Retinal pigment epithelial cell (primary cell): ENCODE measurements at regions not wholly inside any gene's neighbourhood (a gene's known extent, or its start where the extent isn't known, plus 50 kb on each side); places are given as distances from the start of the nearest gene placed in this dataset.

ENCODE experiments used
- DNase-seq: peaks from one replicate; pipeline ENCODE4 v3.0.0-alpha.2; 2010; ENCODE audit warnings: low read depth
- H3K4me3 ChIP-seq: 2 replicates; pipeline ENCODE4 v1.5.1; 2011; ENCODE audit warnings: mild to moderate bottlenecking, low read length, control low read depth, moderate library complexity
- CTCF ChIP-seq: conservative IDR thresholded peaks from 2 replicates; pipeline ENCODE4 v1.5.1; 2011; ENCODE audit warnings: low read depth, low read length, control low read depth, inconsistent platforms

GRCh38 chr7:70925411-70926115 lies 206.4 kb upstream of the GALNT17 start:
- no peak overlapping the region for H3K4me3 ChIP-seq
- DNase-seq, result no peak
- TF ChIP-seq CTCF, result no peak

DNA sequence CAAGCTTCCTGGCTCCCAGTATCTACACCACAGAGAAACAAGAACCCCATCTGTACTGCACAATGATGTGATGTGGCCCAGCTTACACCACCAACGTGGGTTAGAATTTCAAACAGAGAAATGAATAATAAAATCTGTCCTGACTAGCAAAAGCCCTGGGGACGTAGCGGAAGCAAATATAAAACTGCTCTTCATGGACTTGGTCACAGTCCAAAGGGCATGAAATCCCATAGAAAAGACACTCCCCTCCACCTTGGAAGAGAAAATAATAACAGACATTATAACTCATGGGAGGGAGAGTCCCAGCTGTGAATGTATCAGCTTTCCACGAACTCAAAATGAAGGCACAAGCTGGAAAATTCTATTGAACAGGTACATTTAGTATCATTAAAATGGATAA lies 205.3 kb upstream of the GALNT17 start:
- no peak overlapping the region for H3K4me3 ChIP-seq
- no peak for DNase-seq
- no peak for TF ChIP-seq CTCF

- no peak overlapping the region for H3K4me3 ChIP-seq
- no peak for TF ChIP-seq CTCF
- no peak for DNase-seq
Observed at GRCh38 chr7:70935311-70935710, 196.6 kb upstream of the GALNT17 start.

- TF ChIP-seq CTCF, result no peak
- no peak overlapping the region for H3K4me3 ChIP-seq
- no peak for DNase-seq
Observed at GRCh38 chr7:70935854-70936253, 196.1 kb upstream of the GALNT17 start.

- TF ChIP-seq CTCF, result no peak
- no peak for DNase-seq
- no peak overlapping the region for H3K4me3 ChIP-seq
Observed at GRCh38 chr7:70937424-70937823, 194.5 kb upstream of the GALNT17 start.

GRCh38 chr7:70940597-70940996 lies 191.3 kb upstream of the GALNT17 start:
- H3K4me3 ChIP-seq, result no peak overlapping the region
- no peak for TF ChIP-seq CTCF
- no peak for DNase-seq

GRCh38 chr7:70942791-70943190 lies 189.2 kb upstream of the GALNT17 start:
- H3K4me3 ChIP-seq, result no peak overlapping the region
- no peak for TF ChIP-seq CTCF
- DNase-seq, result no peak
